Hepatocyte (in vitro differentiated cells): ENCODE measurements at regions not wholly inside any gene's neighbourhood (a gene's known extent, or its start where the extent isn't known, plus 50 kb on each side); places are given as distances from the start of the nearest gene placed in this dataset.

ENCODE experiments used
- CTCF ChIP-seq: fragments of 200-600 bp; sonication (generic); IDR thresholded peaks from 2 replicates; pipeline ENCODE4 v1.5.1; 2016; ENCODE audit warnings: antibody characterized with exemption, mild to moderate bottlenecking; ENCODE audit not compliant: poor library complexity
- EZH2 ChIP-seq: fragments of 200-600 bp; sonication (generic); IDR thresholded peaks from 2 replicates; pipeline ENCODE4 v1.6.1; 2016; ENCODE audit warnings: antibody characterized with exemption, mild to moderate bottlenecking, borderline replicate concordance
- EZH2phosphoT487 ChIP-seq: fragments of 200-600 bp; sonication (generic); IDR thresholded peaks from one replicate; pipeline ENCODE4 v1.6.1; 2018; ENCODE audit warnings: antibody characterized with exemption, mild to moderate bottlenecking, low read depth, moderate library complexity; ENCODE audit not compliant: unreplicated experiment, severe bottlenecking

GRCh38 chr16:6888531-6888930, 444.1 kb upstream of the RBFOX1 start:
- TF ChIP-seq CTCF (no peak), EZH2 (no peak), EZH2phosphoT487 (no peak)
